CD4-positive, alpha-beta T cell treated with Interleukin-2 at 100 ng/mL for 4 hours (primary cell): ENCODE measurements at regions not wholly inside any gene's neighbourhood (a gene's known extent, or its start where the extent isn't known, plus 50 kb on each side); places are given as distances from the start of the nearest gene placed in this dataset.
A peak's percentile ranks its signal among the peaks of the same experiment; 100 is the strongest.

Experiments used
- DNase-seq: peaks from one replicate; pipeline ENCODE4 v3.0.0-alpha.2; 2020; ENCODE audit warnings: low spot score

GRCh38 chr19:13606156-13606555 lies 99.9 kb upstream of the CACNA1A start:
- DNase-seq = no peak

DNA sequence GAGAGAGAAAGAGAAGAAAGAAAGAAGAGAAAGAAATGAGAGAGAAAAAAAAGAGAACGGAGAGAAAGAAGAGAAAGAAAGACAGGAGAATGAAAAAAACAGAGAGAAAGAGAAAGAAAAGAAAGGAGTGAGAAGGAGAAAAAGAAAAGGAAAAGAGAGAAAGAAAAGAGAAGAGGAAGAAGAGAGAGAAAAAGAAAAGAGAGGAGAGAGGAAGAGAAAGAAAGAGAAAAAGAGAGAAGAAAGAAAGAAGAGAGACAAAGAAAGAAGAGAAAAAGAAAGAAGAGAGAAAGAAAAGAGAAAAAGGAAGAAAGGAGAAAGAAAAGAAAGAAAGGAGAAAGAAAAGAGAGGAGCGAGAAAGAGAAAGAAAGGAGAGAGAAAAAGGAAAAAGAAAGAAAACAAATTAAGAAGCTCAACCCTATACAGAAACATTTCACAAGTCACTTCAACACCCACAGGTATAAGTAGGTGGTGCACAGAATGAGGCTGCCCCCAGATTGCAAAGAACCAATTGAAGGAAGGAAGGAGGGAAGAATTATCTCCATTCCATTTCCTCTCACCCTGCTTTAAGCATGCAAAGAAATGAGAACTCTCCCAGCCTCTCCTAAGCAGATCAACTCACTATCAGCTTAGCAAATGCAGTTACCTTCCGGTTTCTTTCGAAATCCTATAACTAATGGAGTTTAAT lies 98.8 kb upstream of the CACNA1A start:
- no peak for DNase-seq

- DNase-seq = no peak
Observed at GRCh38 chr19:13600802-13601201, 94.5 kb upstream of the CACNA1A start.

GRCh38 chr19:13600091-13600490 lies 93.8 kb upstream of the CACNA1A start:
- no peak for DNase-seq

DNA sequence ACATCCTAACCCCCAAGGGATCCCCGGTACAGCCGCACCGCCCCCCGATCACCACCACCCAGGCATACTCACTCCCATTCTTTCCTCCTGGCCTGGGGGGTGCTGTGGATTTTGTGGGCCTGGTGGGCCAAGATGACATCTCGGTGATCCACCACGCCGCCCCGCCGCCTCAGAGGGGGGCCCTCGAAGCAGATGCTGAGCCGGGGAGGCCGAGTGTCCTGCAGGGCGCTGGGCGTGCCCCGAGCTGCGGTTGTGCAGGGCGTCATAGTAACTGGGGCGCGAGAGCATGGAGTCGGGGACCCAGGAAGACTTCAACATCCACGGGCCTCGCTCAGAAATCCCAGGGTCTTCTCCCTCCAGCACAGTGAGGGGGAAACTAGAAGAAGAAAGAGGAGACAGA lies 93.4 kb upstream of the CACNA1A start:
- no peak for DNase-seq

DNA sequence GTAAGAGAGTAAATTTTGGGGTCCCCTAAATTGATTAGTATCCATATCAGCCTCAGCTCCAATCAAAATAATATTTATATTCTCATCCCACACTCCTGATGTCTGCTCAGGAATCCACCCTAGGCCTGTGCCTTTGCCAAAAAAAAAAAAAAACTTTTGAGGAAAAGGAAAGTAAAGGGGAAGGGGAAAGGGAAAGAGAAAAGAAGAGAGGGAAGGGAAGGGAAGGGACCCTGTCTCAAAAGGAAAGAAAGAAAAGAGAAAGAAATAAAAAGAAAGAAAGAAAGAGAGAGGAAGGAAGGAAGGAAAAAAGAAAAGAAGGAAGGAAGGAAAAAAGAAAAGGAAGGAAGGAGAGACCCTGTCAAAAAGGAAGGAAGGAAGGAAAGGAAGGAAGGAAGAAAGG lies 91.8 kb upstream of the CACNA1A start:
- DNase-seq = no peak

DNA sequence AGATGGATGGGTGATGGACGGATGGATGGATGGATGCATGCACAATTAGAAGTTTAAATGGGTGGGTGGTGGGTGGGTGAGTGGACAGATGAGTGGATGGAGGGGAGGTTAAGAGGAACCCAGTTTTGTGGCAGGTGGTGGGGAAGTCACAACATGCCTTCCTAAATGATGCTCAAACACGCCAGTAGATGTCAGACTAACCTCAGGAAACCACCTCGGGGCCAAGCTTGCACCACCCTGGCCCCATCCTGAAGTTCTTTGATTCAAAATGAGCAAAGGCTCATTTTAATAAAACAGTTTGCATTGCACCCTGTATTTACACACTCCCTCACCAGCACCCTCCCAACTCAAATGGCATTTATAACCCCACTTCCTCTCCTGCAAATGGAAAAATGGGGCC lies 91.4 kb upstream of the CACNA1A start:
- peak; percentile 63 for DNase-seq

DNA sequence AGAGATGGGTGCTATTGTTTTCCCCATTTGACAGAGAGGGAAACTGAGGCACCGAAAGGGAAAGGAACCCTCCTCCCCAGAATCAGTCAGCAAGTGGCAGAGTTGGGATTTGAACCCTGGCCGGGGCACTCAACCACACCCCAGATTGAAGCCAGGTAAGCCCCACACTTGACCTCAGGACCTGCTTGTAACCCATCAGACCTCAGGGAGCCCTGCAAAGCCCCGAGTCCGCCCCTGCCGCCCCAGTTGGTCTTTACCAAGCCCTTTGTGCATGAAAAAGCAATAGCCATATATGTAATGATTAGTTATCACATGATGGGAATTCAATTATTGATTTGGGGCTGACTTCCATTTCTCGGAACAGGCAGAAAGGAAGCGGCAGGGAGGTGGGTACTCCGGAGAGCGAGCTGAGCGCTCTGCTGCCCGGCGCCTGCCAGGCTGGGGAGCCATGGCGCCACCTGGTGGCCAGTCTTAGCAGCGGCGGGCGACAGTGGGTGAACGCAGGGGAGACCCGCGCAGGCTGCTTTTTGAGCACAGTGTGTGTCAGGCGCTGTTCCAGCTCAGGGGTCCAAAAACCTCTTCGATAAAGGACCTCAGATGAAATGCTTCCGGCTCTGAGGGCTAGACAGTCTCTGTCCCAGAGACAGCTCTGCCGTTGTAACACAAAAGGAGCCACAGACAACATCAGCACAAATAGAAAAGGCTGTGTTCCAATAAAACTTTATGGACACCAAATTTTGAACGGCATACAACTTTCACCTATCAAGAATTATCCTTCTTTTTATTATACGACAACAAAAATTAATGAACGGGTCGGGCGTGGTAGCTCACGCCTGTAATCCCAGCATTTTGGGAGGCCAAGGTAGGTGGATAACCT lies 82.9 kb upstream of the CACNA1A start:
- peak; percentile 82 for DNase-seq

- no peak for DNase-seq
Observed at GRCh38 chr19:13585512-13585911, 79.2 kb upstream of the CACNA1A start.

GRCh38 chr19:13583753-13584152 lies 77.5 kb upstream of the CACNA1A start:
- no peak for DNase-seq

GRCh38 chr19:13583114-13583513 lies 76.8 kb upstream of the CACNA1A start:
- no peak for DNase-seq

GRCh38 chr19:13581576-13581975 lies 75.3 kb upstream of the CACNA1A start:
- DNase-seq = no peak

- DNase-seq = no peak
Observed at GRCh38 chr19:13579388-13580060, 73.2 kb upstream of the CACNA1A start.

DNA sequence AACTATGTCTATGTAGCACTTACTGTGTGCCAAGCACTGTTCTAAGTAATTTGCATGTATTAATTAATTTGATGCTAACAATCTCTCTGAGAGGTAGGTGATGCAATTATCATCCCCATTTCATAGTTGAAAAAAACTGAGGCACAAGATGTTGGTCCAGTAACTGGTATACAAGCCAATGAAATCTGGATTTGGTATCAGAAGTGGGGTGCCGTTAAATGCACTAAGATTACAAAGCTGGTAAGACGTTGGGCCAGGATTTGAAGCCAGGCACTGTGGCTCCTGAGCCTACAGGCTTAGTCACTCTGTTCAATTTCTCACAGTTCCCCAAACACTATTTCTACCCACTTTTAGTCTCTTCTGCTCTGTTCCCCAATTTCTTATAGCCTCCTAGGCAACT lies 70.4 kb upstream of the CACNA1A start:
- no peak for DNase-seq

DNA sequence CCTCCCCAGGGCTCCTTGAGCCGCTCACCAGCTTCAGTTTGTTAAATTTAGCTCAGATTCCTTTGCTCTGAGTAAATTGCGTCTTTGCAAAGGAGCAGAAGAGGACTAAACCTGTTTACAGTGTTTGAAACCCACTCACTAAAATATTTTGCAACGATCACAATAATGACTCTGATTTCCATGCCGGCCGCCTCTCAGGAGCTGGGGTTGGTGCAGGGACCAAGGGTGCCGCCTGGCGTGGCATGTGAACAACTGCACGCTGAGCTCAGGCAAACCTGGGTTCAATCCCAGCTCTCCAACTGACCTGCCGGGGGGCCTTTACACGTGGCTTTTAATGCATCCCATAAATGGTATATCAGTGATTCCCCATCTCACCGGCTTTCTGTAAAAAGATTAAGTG lies 68.7 kb upstream of the CACNA1A start:
- no peak for DNase-seq

- no peak for DNase-seq
Observed at GRCh38 chr19:13573056-13573667, 66.9 kb upstream of the CACNA1A start.

- no peak for DNase-seq
Observed at GRCh38 chr19:13561461-13561860, 55.2 kb upstream of the CACNA1A start.

DNA sequence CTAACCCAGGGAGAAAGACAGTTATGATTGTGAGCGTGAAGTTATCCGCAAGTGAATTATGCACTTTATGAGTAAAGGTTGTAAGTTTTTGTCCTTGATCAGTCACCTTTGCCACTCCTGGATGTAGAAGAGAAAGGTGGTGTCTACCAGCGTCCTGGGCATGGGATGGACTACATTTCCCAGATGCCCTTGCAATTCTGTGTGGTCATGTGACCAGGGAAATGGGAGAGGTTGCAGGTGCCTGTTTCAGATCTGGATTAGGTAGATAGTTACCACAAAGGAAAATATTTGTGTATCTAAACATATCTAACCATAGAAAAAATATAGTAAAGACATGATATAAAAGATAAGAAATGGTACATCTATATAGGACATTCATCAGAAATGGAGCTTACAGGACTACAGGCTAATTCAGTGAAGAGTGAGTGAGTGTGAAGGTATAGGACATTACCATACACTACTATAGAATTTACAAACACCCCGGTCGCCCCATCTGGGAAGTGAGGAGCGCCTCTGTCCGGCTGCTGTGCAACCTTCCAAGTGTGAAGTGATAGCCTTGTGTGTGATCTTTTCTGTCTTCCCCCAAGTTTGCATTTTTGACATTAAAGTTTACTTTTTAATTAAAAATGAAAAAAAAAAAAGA lies 51.6 kb upstream of the CACNA1A start:
- DNase-seq = no peak

DNA sequence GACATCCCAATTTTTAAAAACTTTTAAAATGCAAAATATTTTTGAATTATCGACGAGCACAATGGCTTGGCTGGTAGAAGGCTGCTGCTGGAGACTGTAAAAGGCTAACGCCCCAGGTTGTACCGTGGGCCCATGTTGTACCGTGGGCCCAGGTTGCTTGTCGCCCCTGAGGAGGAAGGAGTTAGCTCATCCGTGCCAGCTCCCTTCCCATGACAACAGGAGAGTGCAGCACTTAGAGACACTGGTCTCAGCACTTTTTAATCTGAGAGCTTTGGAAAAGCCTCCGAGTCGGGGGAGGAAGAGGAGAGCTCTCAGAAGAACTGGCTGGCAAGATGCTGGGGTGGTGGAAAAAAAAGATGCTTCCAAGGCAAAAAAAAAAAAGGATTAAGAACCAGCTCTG lies 50.3 kb upstream of the CACNA1A start:
- no peak for DNase-seq
